ENCODE measurements at regions not wholly inside any gene's neighbourhood (a gene's known extent, or its start where the extent isn't known, plus 50 kb on each side); places are given as distances from the start of the nearest gene placed in this dataset.

DNA sequence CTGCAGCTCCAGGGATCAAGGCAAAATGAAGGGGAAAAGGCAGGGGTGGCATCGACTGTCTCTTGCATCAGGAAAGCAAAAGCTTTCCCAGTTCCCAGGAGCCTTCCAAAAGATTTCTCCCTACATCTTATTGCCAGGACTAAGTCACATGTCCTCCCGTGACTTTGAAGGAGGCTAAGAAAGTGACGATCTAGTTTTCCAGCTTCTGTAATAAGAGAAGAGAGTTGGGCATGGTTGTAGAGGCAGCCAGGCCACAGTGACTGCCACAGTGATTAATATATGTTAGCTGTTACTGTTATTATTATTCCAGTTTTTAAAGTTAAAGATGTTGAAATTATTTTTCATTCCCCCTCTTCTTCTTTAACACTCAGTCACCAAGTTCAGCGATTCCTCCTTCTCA, 77.1 kb downstream of the RMI1 start:
- TF ChIP-seq CTCF (IDR thresholded peaks at IDR 0.05) (no peak), POLR2A (IDR thresholded peaks at IDR 0.05) (no peak), POLR2AphosphoS5 (IDR thresholded peaks at IDR 0.05) (no peak), EP300 (IDR thresholded peaks at IDR 0.05; ENCODE audit: low read depth) (no peak)
